Ovary (tissue), 7 donors: ENCODE measurements at regions not wholly inside any gene's neighbourhood (a gene's known extent, or its start where the extent isn't known, plus 50 kb on each side); places are given as distances from the start of the nearest gene placed in this dataset.

Source experiments
- DNase-seq, 5 donors: peaks; one replicate each; pipeline ENCODE4 v3.0.0-alpha.2; 2019 to 2020
- H3K27ac ChIP-seq, 2 donors: fragments of 200-600 bp; one replicate each; pipeline versions ENCODE4 v1.5.1 to v1.8.0; 2019 to 2022
- H3K27me3 ChIP-seq: fragments of 200-600 bp; one replicate; pipeline ENCODE4 v1.8.0; 2022
- H3K36me3 ChIP-seq: fragments of 200-600 bp; sonication (generic); one replicate; pipeline ENCODE4 v1.5.1; 2019
- H3K4me1 ChIP-seq: one replicate; pipeline ENCODE4 v1.8.1; 2013; ENCODE audit warnings: mild to moderate bottlenecking, moderate library complexity; ENCODE audit not compliant: insufficient read depth
- H3K4me3 ChIP-seq: fragments of 200-600 bp; sonication (generic); one replicate; pipeline ENCODE4 v1.5.1; 2017
- H3K9me3 ChIP-seq, 2 donors: fragments of 200-600 bp in 1 of 2; sonication (generic) in 1 of 2; one replicate each; pipeline versions ENCODE4 v1.5.1 to v1.8.1; 2013 to 2019; ENCODE audit warnings: mild to moderate bottlenecking in 1 of 2, moderate library complexity in 1 of 2
- CTCF ChIP-seq, 3 donors: fragments of 450-650 bp in 2 of 3; fragments of 200-600 bp in 1 of 3; IDR thresholded peaks; one replicate each; pipeline versions ENCODE4 v1.5.1 to v1.8.0; 2016 to 2022; ENCODE audit warnings: antibody characterized with exemption in 3 of 3, mild to moderate bottlenecking in 1 of 3
- EP300 ChIP-seq: sonication (generic); formaldehyde crosslinking; IDR thresholded peaks from one replicate; pipeline ENCODE4 v1.6.1; 2017; ENCODE audit warnings: antibody characterized with exemption
- POLR2A ChIP-seq: fragments of 450-650 bp; IDR thresholded peaks from one replicate; pipeline ENCODE4 v1.6.1; 2017; ENCODE audit warnings: antibody characterized with exemption, mild to moderate bottlenecking, moderate library complexity
- WGBS, 3 donors: extraction: QIAGEN DNeasy Blood & Tissue Kit in 1 of 3; methylation state at CpG; one replicate each; pipeline versions ENCODE4 v1.1.5 to v1.1.7; 2013 to 2017; 5-methylcytosine and 5-hydroxymethylcytosine counted together
- intact Hi-C, 4 donors: fragments of 100-400 bp; cut with DNase I; formaldehyde crosslinking; loops; one replicate each; pipeline versions ENCODE4 v1.11.0 to v1.15.1; 2022 to 2023
- donor health status: DM: no; HTN: no; CAD: no; lungs with moderate emphysema.
- donor health status: DM: no; HTN: no; CAD: no.
- donor health status: Bipolar disorder and iron deficiency.
- donor health status: DM: no; HTN: no; CAD: no.
- donor health status: DM: yes; HTN: yes; CAD: no.

- Histone ChIP-seq H3K4me1 (no peaks in the 10 kb centered on the region), H3K4me3 (no peak overlapping the region), H3K27me3 (no peaks in the 10 kb centered on the region), H3K36me3 (no peaks in the 10 kb centered on the region), H3K27ac (no peak overlapping the region), H3K9me3 (no peaks in the 10 kb centered on the region)
- TF ChIP-seq POLR2A (no peak), CTCF (IDR thresholded peaks at IDR 0.05) (no peak), EP300 (no peak)
- 57 to 75% (median 60%) methylated on average over 1 of the region's 1 CpG for WGBS, 3 donors
- intact Hi-C loops: no loop called here
- no peak for DNase-seq
Measured at GRCh38 chr5:87844449-87844848, 424.2 kb downstream of the TMEM161B start.

- DNase-seq: no peak
- H3K36me3 ChIP-seq: no peaks in the 10 kb centered on the region
- H3K4me3 ChIP-seq: no peak overlapping the region
- no peaks in the 10 kb centered on the region for H3K9me3 ChIP-seq
- TF ChIP-seq EP300 (no peak), POLR2A (no peak), CTCF (IDR thresholded peaks at IDR 0.05) (no peak)
- intact Hi-C loops: no loop called here
- no peak overlapping the region for H3K27ac ChIP-seq
- H3K4me1 ChIP-seq: no peaks in the 10 kb centered on the region
- 66 to 86% (median 71%) methylated on average over 1 of the region's 1 CpG for WGBS, 3 donors
- H3K27me3 ChIP-seq: no peaks in the 10 kb centered on the region
Measured at GRCh38 chr5:87836696-87837095, 424.0 kb upstream of the CCNH start.

- intact Hi-C loops: loop anchor here in 1 of 4 donors (2.0 kb wide), 1 partner anchor 25 kb away; no protein-coding TSS in a partner anchor
- no peak overlapping the region for H3K4me3 ChIP-seq
- TF ChIP-seq EP300: no peak
- no peak for TF ChIP-seq CTCF (IDR thresholded peaks at IDR 0.05)
- no peak for TF ChIP-seq POLR2A
- no peak overlapping the region for H3K27ac ChIP-seq
- no peaks in the 10 kb centered on the region for H3K4me1 ChIP-seq
- H3K27me3 ChIP-seq: no peaks in the 10 kb centered on the region
- no peak for DNase-seq
- H3K9me3 ChIP-seq: no peaks in the 10 kb centered on the region
- WGBS, 3 donors: 78 to 94% (median 88%) methylated on average over 2 of the region's 2 CpGs
- H3K36me3 ChIP-seq: no peaks in the 10 kb centered on the region
Measured at GRCh38 chr5:87831499-87831898, 418.8 kb upstream of the CCNH start.

GRCh38 chr5:87829217-87829551 lies 416.5 kb upstream of the CCNH start:
- WGBS, 3 donors: 15 to 25% (median 18%) methylated on average over 5 of the region's 5 CpGs
- intact Hi-C loops: no loop called here
- Histone ChIP-seq H3K27me3 (no peaks in the 10 kb centered on the region), H3K4me3 (no peak overlapping the region), H3K27ac (no peak overlapping the region), H3K4me1 (no peaks in the 10 kb centered on the region), H3K36me3 (no peaks in the 10 kb centered on the region), H3K9me3 (no peaks in the 10 kb centered on the region)
- peak; percentile 45 to 65 (median 48) for DNase-seq
- TF ChIP-seq CTCF (IDR thresholded peaks at IDR 0.05) (no peak), POLR2A (no peak), EP300 (no peak)
